ENCODE measurements at regions not wholly inside any gene's neighbourhood (a gene's known extent, or its start where the extent isn't known, plus 50 kb on each side); places are given as distances from the start of the nearest gene placed in this dataset.

DNA sequence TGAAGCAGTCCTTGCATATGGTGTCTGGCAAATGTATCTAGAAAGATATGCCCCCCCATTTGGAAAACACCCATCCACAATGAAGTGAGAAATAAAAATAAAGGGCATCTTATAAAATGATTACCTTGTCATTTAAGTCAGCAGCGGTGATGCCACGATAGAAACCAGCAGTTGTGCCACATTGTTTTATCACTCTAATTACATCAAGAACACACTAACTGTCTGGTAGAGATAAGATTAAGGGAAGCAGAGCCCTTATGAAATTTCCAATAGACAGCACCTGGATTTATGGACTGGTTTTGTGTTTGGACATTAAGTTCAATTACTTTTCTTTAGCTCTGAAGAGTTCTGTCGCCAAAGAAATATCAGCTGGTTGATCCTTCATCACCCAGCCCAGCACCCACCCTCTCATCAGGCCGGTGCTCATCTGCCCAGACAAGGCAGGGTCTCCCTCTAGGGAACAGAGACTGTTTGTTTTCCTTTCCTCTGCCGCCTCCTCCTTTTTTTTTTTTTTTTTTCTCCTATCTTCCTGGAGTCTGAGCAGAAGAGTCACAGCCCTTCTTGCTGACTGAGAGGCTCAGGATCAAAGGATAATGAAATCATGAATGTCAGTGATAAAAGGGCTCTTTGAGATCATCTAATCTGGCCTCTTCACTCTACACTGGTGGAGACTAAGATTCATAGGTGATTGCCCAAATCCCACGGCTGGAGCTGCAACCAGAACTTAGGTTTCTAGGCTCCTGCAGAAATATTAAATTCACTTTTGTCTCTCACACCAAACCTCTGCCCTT lies 464.1 kb downstream of the NTRK3 start:
- TF ChIP-seq CTCF (IDR thresholded peaks at IDR 0.05) = no peak
- no peak for TF ChIP-seq POLR2A (IDR thresholded peaks at IDR 0.05)

All from body of pancreas (tissue), 4 donors.